ENCODE measurements at regions not wholly inside any gene's neighbourhood (a gene's known extent, or its start where the extent isn't known, plus 50 kb on each side); places are given as distances from the start of the nearest gene placed in this dataset.

DNA sequence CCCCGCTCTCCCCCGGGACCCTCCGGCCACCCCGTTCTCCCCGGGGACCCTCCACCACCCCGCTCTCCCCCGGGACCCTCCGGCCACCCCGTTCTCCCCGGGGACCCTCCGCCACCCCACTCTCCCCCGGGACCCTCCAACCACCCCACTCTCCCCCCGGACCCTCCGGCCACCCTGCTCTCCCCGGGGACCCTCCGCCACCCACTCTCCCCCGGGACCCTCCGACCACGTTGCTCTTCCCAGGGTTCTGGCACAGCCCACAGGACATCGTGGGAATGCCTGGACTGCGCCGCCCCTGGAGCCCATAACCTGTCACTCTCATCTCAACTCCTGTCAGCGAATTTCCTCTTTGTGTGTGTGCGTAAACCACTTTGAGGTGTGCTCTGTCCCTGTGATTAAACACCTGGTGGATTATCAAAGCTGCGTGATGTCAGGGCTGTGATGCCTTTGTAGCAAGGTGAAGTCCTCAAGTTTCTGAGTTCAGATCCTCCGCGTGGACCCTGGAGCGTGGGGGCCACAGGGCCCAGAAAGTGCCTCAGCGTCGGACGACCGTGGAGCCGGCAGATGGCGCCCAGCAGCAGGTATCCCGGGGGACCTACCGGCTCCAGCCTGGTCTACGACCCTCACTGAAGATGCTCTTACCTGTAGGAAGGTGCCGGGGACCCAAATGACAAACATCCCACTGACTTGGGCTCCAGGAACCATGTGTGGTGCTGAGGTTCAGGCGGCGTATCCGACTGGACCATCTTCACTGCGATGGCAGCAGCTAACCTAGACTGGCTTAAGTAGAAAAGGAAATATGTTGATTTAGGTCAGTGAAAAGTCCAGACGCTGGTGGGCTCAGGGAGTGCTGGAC lies 63.2 kb upstream of the GALNT9 start:
- DNase-seq (ENCODE audit: low read depth), result no peak
- H3K4me3 ChIP-seq (ENCODE audit: low read depth, low read length), result no peak overlapping the region

DNA sequence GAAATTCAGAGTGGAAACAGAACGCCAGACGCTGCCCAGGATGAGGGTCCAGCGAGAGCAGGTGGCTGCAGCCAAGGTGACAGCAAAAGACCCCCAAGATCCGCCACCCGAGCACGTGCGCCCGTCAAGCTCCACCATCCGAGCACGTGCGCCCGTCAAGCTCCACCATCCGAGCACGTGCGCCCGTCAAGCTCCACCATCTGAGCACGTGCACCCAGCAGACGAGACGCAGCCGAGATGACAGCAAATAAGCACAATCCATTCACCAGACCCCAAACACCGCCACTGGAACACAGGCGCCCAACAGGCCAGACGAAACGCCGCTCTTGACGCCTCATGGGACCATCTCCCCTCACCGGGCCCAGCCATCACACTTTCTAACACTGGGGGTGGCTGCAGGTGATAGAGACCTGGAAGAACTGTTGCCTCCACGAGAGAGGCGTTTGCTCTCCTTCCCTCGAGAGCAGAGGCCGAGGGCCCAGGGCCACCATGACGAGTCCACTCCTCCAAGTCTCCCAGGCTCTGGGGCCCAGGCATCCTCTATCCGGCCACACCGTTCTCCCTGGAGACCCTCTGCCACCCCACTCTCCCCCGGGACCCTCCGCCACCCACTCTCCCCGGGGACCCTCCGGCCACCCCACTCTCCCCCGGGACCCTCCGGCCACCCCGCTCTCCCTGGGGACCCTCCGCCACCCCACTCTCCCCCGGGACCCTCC lies 62.1 kb upstream of the GALNT9 start:
- no peak for DNase-seq (ENCODE audit: low read depth)
- TF ChIP-seq, protein P1, sequence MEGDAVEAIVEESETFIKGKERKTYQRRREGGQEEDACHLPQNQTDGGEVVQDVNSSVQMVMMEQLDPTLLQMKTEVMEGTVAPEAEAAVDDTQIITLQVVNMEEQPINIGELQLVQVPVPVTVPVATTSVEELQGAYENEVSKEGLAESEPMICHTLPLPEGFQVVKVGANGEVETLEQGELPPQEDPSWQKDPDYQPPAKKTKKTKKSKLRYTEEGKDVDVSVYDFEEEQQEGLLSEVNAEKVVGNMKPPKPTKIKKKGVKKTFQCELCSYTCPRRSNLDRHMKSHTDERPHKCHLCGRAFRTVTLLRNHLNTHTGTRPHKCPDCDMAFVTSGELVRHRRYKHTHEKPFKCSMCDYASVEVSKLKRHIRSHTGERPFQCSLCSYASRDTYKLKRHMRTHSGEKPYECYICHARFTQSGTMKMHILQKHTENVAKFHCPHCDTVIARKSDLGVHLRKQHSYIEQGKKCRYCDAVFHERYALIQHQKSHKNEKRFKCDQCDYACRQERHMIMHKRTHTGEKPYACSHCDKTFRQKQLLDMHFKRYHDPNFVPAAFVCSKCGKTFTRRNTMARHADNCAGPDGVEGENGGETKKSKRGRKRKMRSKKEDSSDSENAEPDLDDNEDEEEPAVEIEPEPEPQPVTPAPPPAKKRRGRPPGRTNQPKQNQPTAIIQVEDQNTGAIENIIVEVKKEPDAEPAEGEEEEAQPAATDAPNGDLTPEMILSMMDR (IDR thresholded peaks at IDR 0.05; ENCODE audit: insufficient read depth, low read depth, low read length, missing control alignments), result no peak

More for the DNA sequence above, 63.2 kb upstream of the GALNT9 start:
- TF ChIP-seq, protein P1 (IDR thresholded peaks at IDR 0.05; ENCODE audit: insufficient read depth, low read depth, low read length, missing control alignments), result no peak

DNA sequence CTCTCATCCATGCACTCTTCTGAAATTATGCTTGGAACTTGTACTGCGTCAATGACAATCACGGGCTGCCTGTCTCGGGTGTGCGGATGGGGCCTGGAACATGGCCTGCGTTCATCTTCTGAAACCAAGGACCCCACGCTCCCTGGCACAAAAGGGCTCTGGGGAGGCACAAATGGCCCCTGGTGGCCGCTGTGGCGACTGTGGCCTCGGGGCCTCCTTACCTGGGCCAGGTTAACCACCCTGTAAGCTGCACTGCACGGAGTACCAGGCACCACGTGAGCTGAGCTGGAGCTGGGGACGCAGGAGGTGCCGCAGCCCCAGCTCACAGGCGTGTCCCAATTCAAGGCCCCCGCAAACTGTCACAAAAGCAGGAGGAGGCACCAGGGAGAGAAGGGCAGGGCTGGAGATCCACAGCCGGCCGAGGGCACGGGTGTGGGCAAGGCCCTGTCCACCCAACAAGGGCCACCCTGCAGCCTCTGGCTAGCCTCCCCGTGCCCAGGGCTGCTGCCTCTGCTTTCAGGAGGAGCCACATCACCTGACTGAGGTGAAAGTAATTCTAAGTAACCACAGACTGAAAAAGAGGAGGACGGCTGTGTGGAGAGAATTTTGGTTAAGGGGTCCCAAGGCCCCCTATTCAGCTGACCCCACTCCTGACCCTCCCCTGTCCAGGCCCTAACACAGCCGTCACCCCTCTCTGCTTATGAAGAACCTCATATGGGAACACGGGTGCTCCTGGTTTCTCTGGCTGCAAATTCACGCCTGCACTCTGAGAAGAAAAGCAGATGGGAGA lies 61.1 kb upstream of the GALNT9 start:
- no peak overlapping the region for H3K4me3 ChIP-seq (ENCODE audit: low read depth, low read length)
- TF ChIP-seq, protein P1 (IDR thresholded peaks at IDR 0.05; ENCODE audit: insufficient read depth, low read depth, low read length, missing control alignments), result no peak
- no peak for DNase-seq (ENCODE audit: low read depth)

More for the DNA sequence above, 62.1 kb upstream of the GALNT9 start:
- no peak overlapping the region for H3K4me3 ChIP-seq (ENCODE audit: low read depth, low read length)

DNA sequence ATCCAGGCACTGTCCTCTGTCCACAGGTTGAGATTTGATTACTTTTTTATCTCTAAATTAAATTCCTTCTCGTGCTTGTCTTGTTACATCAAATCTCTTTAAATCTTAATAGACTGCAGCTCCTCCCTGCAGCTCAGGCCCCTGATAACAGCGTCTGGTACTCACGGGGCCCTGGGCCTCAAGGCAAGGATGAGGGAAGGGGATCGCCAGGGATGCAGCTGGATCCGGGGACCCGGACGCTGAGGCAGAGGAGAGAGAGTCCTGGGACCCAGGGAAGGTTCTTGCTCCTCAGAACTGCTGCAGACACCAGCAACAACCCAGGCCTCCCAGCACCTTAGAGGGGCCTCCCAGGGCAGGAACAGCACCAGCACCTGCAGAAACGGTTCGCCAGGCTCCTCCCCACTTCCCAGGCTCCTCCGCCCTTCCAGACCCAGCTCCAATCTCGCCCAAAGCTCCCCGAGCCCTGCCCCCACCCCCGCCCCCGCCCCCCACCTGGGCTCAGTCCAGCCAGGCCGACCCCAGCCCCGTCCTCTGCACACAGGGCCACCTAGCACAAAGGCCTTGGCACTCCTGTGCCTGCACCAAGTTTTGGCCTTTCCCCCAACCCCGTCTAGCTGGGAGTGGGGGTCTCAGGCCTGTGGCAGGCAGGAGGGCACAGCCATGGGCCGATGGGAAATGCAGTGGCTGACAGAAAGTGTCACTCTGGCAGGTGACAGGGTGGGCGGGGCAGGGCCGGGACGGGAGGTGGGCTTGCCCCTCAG lies 60.3 kb upstream of the GALNT9 start:
- H3K4me3 ChIP-seq (ENCODE audit: low read depth, low read length), result no peak overlapping the region
- TF ChIP-seq, protein P1 (IDR thresholded peaks at IDR 0.05; ENCODE audit: insufficient read depth, low read depth, low read length, missing control alignments), result no peak
- DNase-seq (ENCODE audit: low read depth), result no peak

DNA sequence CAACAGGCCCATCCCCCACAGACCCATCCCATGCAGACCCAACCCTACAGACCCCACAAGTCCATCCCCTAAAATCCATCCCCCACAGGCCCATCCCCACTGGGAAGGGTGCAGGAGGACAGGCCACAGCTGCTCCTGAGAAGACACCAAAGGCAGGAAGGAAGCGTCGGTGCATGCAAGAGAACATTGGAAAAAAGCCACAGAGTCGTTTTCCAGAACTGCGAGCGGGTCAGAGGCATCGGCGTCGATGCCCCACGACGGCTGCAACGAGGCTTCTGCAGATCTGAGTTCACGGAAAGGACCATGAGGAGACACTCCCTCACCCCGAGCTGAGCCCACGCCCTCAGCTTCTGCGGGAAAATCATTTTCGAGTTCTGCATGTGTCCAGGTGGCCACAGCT lies 59.6 kb upstream of the GALNT9 start:
- no peak for DNase-seq (ENCODE audit: low read depth)
- H3K4me3 ChIP-seq (ENCODE audit: low read depth, low read length), result no peak overlapping the region
- TF ChIP-seq, protein P1 (IDR thresholded peaks at IDR 0.05; ENCODE audit: insufficient read depth, low read depth, low read length, missing control alignments), result no peak

DNA sequence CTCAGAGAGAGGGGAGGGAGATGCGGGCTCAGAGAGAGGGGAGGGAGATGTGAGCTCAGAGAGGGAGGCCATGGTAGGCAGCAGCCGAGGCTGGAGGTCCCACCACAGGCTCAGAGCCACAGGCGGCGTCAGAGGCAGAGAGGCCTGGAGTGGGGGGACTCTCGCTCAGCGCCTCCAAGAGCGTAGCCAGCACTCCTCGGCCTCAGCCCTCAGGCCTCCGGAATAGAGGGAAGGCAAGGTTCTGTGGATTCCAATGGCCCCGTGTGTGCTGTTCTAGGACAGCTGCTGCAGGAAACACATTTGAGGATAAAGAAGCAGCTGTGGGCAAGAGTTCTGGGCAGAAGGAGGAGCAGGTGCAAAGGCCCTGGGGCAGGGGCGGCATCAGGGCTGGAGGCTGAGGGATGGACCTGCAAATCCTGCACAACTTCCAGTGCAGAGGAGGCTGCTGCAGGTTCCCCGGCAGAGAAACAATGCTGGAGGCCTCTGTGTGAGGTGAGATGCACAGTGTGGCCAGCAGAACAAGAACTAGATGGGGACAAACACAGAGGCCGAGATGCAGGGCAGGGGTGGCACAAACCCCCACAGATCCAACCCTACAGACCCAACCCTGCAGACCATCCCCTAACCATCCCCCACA lies 59.1 kb upstream of the GALNT9 start:
- TF ChIP-seq, protein P1 (IDR thresholded peaks at IDR 0.05; ENCODE audit: insufficient read depth, low read depth, low read length, missing control alignments), result no peak
- no peak for DNase-seq (ENCODE audit: low read depth)
- H3K4me3 ChIP-seq (ENCODE audit: low read depth, low read length), result no peak overlapping the region

All from GM12865 (cell line).